GM19467 (cell line): ENCODE measurements at regions not wholly inside any gene's neighbourhood (a gene's known extent, or its start where the extent isn't known, plus 50 kb on each side); places are given as distances from the start of the nearest gene placed in this dataset.

ENCODE experiments used
- ATAC-seq: cut with Tn5 transposase; IDR thresholded peaks from one replicate; pipeline ENCODE4 v1.9.1; 2021; ENCODE audit warnings: mild to moderate bottlenecking, moderate library complexity; ENCODE audit not compliant: unreplicated experiment

- ATAC-seq: no peak
These were observed 581.6 kb upstream of the PSMD7 start for GRCh38 chr16:73714976-73715375.

GRCh38 chr16:73713778-73714495 lies 582.7 kb upstream of the PSMD7 start:
- no peak for ATAC-seq

- no peak for ATAC-seq
These were observed 583.4 kb upstream of the PSMD7 start for GRCh38 chr16:73713251-73713650.

- ATAC-seq: no peak
These were observed 585.1 kb upstream of the PSMD7 start for GRCh38 chr16:73711406-73712080.

- no peak for ATAC-seq
These were observed 586.1 kb upstream of the PSMD7 start for GRCh38 chr16:73710526-73710925.

GRCh38 chr16:73707863-73708262 lies 588.8 kb upstream of the PSMD7 start:
- ATAC-seq: no peak

GRCh38 chr16:73703891-73704290 lies 592.7 kb upstream of the PSMD7 start:
- ATAC-seq: no peak

GRCh38 chr16:73697336-73697735 lies 599.3 kb upstream of the PSMD7 start:
- no peak for ATAC-seq

GRCh38 chr16:73692861-73693260 lies 603.8 kb upstream of the PSMD7 start:
- ATAC-seq: no peak

GRCh38 chr16:73683804-73684203 lies 612.8 kb upstream of the PSMD7 start:
- ATAC-seq: no peak

- ATAC-seq: no peak
These were observed 624.2 kb upstream of the ZFHX3 start for GRCh38 chr16:73672135-73672534.

GRCh38 chr16:73670836-73671820 lies 623.2 kb upstream of the ZFHX3 start:
- no peak for ATAC-seq

- ATAC-seq: no peak
These were observed 621.8 kb upstream of the ZFHX3 start for GRCh38 chr16:73669535-73670274.

- ATAC-seq: no peak
These were observed 615.8 kb upstream of the ZFHX3 start for GRCh38 chr16:73663720-73664119.

GRCh38 chr16:73636196-73636595 lies 588.3 kb upstream of the ZFHX3 start:
- no peak for ATAC-seq

GRCh38 chr16:73629011-73629410 lies 581.1 kb upstream of the ZFHX3 start:
- no peak for ATAC-seq

- no peak for ATAC-seq
These were observed 569.8 kb upstream of the ZFHX3 start for GRCh38 chr16:73617738-73618137.

- ATAC-seq: no peak
These were observed 568.8 kb upstream of the ZFHX3 start for GRCh38 chr16:73616770-73617169.

GRCh38 chr16:73616166-73616753 lies 568.3 kb upstream of the ZFHX3 start:
- ATAC-seq: no peak
